ENCODE measurements at regions not wholly inside any gene's neighbourhood (a gene's known extent, or its start where the extent isn't known, plus 50 kb on each side); places are given as distances from the start of the nearest gene placed in this dataset.

DNA sequence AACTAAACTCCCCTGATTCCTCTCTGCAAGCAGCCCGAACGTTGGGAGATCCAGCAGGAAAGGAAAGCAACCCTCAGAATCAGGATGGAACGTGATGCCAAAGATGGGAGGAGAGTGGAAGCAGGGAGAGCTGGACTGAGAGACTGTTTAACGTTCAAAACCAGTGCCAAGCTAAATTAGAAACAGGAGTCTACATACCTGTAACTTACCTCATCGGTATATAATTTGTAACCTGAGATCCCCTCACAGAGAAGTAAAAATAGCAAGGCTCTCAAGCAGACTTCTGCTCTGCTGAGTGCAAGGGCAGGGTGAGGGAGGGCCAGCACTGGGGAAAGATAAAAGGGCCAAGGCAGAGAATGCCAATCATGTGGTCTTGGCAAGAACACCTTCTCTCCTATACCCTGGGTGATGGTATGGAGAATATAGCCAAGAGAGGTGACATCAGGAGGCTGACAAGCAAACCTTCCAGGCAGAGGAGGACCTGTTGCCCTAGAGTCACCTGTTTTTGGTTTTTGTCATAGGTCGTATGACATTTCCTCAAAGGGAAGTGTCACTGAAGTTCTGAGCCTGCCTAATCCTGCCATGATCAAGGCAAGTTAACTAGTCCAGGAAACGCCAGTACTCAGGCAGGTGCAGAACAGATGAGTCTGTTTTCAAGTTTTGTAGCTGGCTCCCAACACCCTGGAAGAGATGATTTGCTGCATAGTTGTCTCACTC is 472.0 kb downstream of the NFIB start:
- Histone ChIP-seq H3K9ac (ENCODE audit: insufficient read length) (no peak overlapping the region), H3K27ac (no peak overlapping the region), H3K9me3 (ENCODE audit: low read depth, low read length) (no peaks in the 10 kb centered on the region; the same call in 1 of the 2 replicates), H3K4me3 (no peak overlapping the region), H3K36me3 (ENCODE audit: insufficient read depth, low read length) (no peaks in the 10 kb centered on the region)
- no peak for DNase-seq (ENCODE audit: low read depth, low spot score)
- TF ChIP-seq EZH2 (IDR thresholded peaks at IDR 0.05) = no peak
- TF ChIP-seq FOXP2 (optimal IDR thresholded peaks at IDR 0.05; ENCODE audit: control extremely low read depth, extremely low read length, insufficient read depth) = no peak
- TF ChIP-seq POLR2AphosphoS5 (IDR thresholded peaks at IDR 0.05; ENCODE audit: borderline replicate concordance, low read depth, low read length) = no peak

DNA sequence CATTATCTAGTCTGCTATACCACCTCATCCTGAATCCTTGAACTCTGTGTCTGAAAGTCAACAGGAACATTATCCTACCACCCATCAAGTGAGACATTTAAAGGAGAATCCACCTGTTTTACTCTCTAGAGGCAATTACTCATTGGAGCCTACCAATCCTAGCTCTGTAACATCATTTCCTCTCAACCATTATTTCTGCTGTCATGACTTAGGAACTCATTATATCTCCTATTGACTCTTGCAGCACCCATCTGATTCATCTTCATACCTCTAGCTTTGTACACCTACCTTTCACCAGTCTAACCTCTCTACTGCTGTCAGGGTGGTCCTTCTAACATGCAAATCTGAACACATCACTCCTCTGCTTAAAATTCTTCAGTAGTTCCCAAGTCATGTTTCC is 481.5 kb downstream of the NFIB start:
- Histone ChIP-seq H3K36me3 (ENCODE audit: insufficient read depth, low read length) (no peaks in the 10 kb centered on the region), H3K9me3 (ENCODE audit: low read depth, low read length) (no peaks in the 10 kb centered on the region), H3K9ac (ENCODE audit: insufficient read length) (no peak overlapping the region), H3K27ac (no peak overlapping the region), H3K4me3 (no peak overlapping the region)
- no peak for TF ChIP-seq FOXP2 (optimal IDR thresholded peaks at IDR 0.05; ENCODE audit: control extremely low read depth, extremely low read length, insufficient read depth)
- no peak for TF ChIP-seq EZH2 (IDR thresholded peaks at IDR 0.05)
- no peak for TF ChIP-seq POLR2AphosphoS5 (IDR thresholded peaks at IDR 0.05; ENCODE audit: borderline replicate concordance, low read depth, low read length)
- DNase-seq (ENCODE audit: low read depth, low spot score) = no peak

DNA sequence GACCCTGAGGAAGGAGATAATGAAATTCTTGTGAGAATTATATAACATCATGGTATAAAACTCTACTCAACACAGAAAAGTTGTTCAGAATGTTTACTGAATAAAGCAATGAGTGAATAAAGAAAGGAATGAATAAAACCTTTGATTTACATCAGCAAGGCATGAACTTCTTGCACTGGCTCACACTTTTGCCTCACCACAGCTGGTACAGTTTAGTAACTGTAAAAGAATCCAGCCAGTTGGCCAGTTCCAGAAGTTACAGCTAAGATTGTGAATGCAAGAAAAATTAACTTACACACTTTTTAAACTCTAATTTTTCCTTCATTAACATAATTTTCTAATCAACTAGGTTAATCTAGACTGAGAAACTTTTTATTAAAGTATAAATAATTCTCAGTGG is 490.9 kb downstream of the NFIB start:
- Histone ChIP-seq H3K27ac (no peak overlapping the region), H3K4me3 (no peak overlapping the region), H3K9ac (ENCODE audit: insufficient read length) (no peak overlapping the region), H3K36me3 (ENCODE audit: insufficient read depth, low read length) (no peaks in the 10 kb centered on the region), H3K9me3 (ENCODE audit: low read depth, low read length) (no peaks in the 10 kb centered on the region)
- DNase-seq (ENCODE audit: low read depth, low spot score) = no peak
- TF ChIP-seq EZH2 (IDR thresholded peaks at IDR 0.05) (no peak), FOXP2 (optimal IDR thresholded peaks at IDR 0.05; ENCODE audit: control extremely low read depth, extremely low read length, insufficient read depth) (no peak), POLR2AphosphoS5 (IDR thresholded peaks at IDR 0.05; ENCODE audit: borderline replicate concordance, low read depth, low read length) (no peak)

DNA sequence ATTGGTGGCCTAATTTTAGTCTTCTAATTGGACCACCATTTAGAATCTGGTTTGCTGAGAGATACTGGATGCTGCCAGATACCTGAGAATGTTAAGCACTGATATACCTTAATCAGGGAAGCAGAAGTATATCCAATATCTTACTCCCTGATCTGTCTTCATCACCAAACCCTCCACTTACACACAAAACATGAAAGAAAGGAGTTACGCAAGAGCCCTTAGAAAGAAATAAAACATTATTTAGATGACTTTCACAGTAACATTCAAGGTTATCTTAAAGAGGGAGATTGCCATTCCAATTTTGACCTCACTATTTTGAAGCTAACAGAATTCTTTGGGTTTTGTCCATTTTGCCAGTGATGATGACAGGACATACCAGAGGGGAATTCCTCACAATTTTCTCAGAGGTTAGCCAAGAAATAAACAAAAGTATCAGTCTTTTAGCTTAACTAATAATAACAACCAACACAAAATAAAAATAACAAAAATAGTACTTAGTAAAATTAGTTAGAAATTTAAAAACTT is 496.1 kb downstream of the NFIB start:
- H3K9me3 ChIP-seq (ENCODE audit: low read depth, low read length) = no peaks in the 10 kb centered on the region
- no peak overlapping the region for H3K27ac ChIP-seq
- no peak for TF ChIP-seq EZH2 (IDR thresholded peaks at IDR 0.05)
- no peak for TF ChIP-seq POLR2AphosphoS5 (IDR thresholded peaks at IDR 0.05; ENCODE audit: borderline replicate concordance, low read depth, low read length)
- no peak for TF ChIP-seq FOXP2 (optimal IDR thresholded peaks at IDR 0.05; ENCODE audit: control extremely low read depth, extremely low read length, insufficient read depth)
- H3K9ac ChIP-seq (ENCODE audit: insufficient read length) = no peak overlapping the region
- DNase-seq (ENCODE audit: low read depth, low spot score) = no peak
- no peaks in the 10 kb centered on the region for H3K36me3 ChIP-seq (ENCODE audit: insufficient read depth, low read length)
- H3K4me3 ChIP-seq = no peak overlapping the region

DNA sequence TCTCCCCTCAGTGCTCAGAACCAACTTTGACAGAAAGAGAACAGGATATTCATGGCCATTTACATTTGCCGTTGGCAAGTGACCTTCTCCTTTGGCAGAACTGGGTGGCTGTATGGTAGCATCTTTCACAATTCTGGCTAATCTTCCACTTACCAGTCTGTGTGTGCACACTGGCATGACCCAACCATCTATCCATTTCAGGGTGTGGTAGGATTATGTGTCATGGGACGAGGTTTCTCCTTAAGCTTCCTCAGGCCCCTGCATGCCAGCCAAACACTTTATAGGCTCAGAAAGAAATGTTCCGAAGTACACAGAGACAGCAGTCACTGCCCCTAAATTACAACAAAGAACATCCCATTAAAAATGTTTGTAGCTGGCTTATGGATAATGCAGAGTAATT is 497.1 kb downstream of the NFIB start:
- Histone ChIP-seq H3K9ac (ENCODE audit: insufficient read length) (no peak overlapping the region), H3K9me3 (ENCODE audit: low read depth, low read length) (no peaks in the 10 kb centered on the region), H3K4me3 (no peak overlapping the region), H3K27ac (no peak overlapping the region), H3K36me3 (ENCODE audit: insufficient read depth, low read length) (no peaks in the 10 kb centered on the region)
- DNase-seq (ENCODE audit: low read depth, low spot score) = no peak
- no peak for TF ChIP-seq FOXP2 (optimal IDR thresholded peaks at IDR 0.05; ENCODE audit: control extremely low read depth, extremely low read length, insufficient read depth)
- no peak for TF ChIP-seq POLR2AphosphoS5 (IDR thresholded peaks at IDR 0.05; ENCODE audit: borderline replicate concordance, low read depth, low read length)
- no peak for TF ChIP-seq EZH2 (IDR thresholded peaks at IDR 0.05)

DNA sequence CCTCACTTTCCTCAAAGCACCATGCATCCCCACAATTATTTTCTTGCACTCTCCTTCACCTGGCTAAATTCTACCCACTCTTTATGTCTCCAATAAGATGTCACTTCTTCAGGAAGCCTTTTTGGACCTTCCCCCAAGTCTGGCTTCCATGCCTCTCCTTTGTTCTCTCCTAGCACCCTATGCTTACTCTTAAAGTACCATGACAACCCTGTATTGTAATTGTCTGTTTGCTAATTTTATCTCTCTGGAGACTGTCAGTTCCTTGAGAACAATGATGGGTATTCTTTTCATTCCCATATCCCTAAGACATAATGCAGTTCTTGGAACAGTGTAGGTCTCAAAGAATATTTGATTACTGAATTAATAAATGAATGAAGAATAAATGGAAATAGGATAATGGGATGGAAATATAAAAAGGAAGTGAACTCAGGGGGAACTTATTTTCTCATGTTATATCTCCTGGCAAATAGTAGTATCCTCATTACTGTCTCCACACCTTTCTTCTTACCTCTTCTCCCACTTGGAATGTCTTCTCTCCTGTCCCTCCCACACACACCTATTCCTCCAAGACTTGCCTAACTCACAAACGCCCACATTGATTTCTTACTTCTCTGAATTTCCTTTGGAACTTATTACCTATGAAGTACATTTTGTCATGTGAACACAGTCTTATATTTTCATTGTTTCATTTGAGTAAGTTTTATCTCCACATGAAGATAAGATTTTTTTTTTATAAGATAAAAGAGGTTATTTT is 499.1 kb downstream of the NFIB start:
- Histone ChIP-seq H3K4me3 (no peak overlapping the region), H3K36me3 (ENCODE audit: insufficient read depth, low read length) (no peaks in the 10 kb centered on the region), H3K27ac (no peak overlapping the region), H3K9me3 (ENCODE audit: low read depth, low read length) (no peaks in the 10 kb centered on the region), H3K9ac (ENCODE audit: insufficient read length) (no peak overlapping the region)
- no peak for DNase-seq (ENCODE audit: low read depth, low spot score)
- TF ChIP-seq POLR2AphosphoS5 (IDR thresholded peaks at IDR 0.05; ENCODE audit: borderline replicate concordance, low read depth, low read length) = no peak

DNA sequence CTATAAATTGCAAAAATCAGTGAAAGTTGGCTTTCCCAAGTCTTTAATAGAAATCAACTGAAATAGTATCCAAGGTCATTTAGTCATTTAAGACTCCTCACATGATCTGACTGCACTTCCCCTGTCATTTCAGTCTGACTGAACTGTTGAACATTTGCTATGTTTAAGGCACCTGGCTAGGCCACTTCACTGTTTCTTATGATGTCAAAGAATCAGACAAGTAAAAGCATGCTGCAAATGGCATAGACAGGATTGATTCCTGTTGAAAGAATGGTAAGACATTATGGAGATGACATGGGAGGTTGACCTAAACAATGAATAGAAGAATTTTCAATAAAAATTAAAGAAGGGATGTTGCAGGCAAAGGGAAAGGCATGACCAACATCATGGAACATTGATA is 502.1 kb downstream of the NFIB start:
- no peak overlapping the region for H3K4me3 ChIP-seq
- H3K9ac ChIP-seq (ENCODE audit: insufficient read length) = no peak overlapping the region
- H3K9me3 ChIP-seq (ENCODE audit: low read depth, low read length) = no peaks in the 10 kb centered on the region
- DNase-seq (ENCODE audit: low read depth, low spot score) = no peak
- H3K27ac ChIP-seq = no peak overlapping the region
- H3K36me3 ChIP-seq (ENCODE audit: insufficient read depth, low read length) = no peaks in the 10 kb centered on the region
- TF ChIP-seq POLR2AphosphoS5 (IDR thresholded peaks at IDR 0.05; ENCODE audit: borderline replicate concordance, low read depth, low read length) (no peak), FOXP2 (optimal IDR thresholded peaks at IDR 0.05; ENCODE audit: control extremely low read depth, extremely low read length, insufficient read depth) (no peak), EZH2 (IDR thresholded peaks at IDR 0.05) (no peak)

DNA sequence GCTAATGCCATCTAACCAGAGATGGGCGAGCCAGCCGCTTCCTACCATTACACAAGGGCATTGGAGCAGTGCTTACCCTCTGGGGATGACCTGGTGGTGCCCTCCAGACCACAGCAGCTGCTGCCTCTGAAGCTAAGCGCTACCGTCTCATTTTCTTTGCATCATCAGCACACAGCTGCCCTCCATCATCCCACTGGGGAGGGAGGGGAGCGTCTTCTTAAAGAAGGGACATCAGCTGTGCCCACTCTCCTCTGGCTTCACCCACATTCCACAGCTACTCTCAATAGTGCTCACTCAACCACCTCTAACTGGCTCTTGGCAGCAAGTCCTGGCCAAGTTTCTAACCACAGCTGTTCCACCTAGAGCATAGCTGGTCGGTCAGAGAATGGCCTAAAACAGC is 503.4 kb downstream of the NFIB start:
- no peak overlapping the region for H3K4me3 ChIP-seq
- no peak overlapping the region for H3K9ac ChIP-seq (ENCODE audit: insufficient read length)
- H3K36me3 ChIP-seq (ENCODE audit: insufficient read depth, low read length) = no peaks in the 10 kb centered on the region
- no peak for TF ChIP-seq FOXP2 (optimal IDR thresholded peaks at IDR 0.05; ENCODE audit: control extremely low read depth, extremely low read length, insufficient read depth)
- no peak for TF ChIP-seq EZH2 (IDR thresholded peaks at IDR 0.05)
- no peak for TF ChIP-seq POLR2AphosphoS5 (IDR thresholded peaks at IDR 0.05; ENCODE audit: borderline replicate concordance, low read depth, low read length)
- no peak for DNase-seq (ENCODE audit: low read depth, low spot score)
- H3K9me3 ChIP-seq (ENCODE audit: low read depth, low read length) = no peaks in the 10 kb centered on the region
- no peak overlapping the region for H3K27ac ChIP-seq

Measured in SK-N-MC (cell line).